ENCODE measurements at regions not wholly inside any gene's neighbourhood (a gene's known extent, or its start where the extent isn't known, plus 50 kb on each side); places are given as distances from the start of the nearest gene placed in this dataset.

DNA sequence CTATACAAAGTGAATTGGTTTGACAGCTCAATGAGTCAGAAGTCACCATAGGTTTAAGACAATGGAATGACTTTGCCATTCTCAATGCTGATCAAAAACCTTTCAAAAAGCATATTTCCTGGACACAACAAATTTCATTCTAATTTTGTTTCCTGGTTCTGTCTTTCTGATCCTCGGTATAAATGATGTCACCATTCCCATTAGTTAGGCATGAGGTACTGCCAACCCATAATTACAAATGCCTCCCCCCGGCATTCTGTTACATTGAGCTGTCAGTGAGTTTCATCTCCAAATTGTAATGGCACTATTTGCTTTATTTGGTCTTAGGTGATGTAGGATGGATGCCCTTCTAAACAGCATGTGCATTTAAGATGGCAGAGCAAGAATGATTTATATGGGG, 81.7 kb upstream of the NFE2L3 start:
- H3K36me3 ChIP-seq (ENCODE audit: control insufficient read depth, insufficient read depth, low read length) = no peaks in the 10 kb centered on the region
- no peak overlapping the region for H3K27ac ChIP-seq (ENCODE audit: insufficient read depth, low read length)
- H3K9ac ChIP-seq (ENCODE audit: insufficient read depth, low read length) = no peak overlapping the region
- no peaks in the 10 kb centered on the region for H3K9me3 ChIP-seq (ENCODE audit: control insufficient read depth, insufficient read depth, low read depth, low read length)
- no peaks in the 10 kb centered on the region for H4K20me1 ChIP-seq (ENCODE audit: control insufficient read depth, extremely low read depth, insufficient read depth, low read length)
- no peaks in the 10 kb centered on the region for H3K79me2 ChIP-seq (ENCODE audit: control insufficient read depth, insufficient read depth, low read length)
- no peak for DNase-seq (ENCODE audit: low read depth in 2 of 2)
- H3K27me3 ChIP-seq (ENCODE audit: control insufficient read depth, insufficient read depth, low read length) = no peaks in the 10 kb centered on the region
- H3K4me3 ChIP-seq (replicated peaks in 1 of 4; ENCODE audit: control extremely low read depth in 1 of 4, insufficient read depth in 1 of 4, low read depth in 3 of 4, low read length in 4 of 4) = no peak overlapping the region
- TF ChIP-seq, protein P1, sequence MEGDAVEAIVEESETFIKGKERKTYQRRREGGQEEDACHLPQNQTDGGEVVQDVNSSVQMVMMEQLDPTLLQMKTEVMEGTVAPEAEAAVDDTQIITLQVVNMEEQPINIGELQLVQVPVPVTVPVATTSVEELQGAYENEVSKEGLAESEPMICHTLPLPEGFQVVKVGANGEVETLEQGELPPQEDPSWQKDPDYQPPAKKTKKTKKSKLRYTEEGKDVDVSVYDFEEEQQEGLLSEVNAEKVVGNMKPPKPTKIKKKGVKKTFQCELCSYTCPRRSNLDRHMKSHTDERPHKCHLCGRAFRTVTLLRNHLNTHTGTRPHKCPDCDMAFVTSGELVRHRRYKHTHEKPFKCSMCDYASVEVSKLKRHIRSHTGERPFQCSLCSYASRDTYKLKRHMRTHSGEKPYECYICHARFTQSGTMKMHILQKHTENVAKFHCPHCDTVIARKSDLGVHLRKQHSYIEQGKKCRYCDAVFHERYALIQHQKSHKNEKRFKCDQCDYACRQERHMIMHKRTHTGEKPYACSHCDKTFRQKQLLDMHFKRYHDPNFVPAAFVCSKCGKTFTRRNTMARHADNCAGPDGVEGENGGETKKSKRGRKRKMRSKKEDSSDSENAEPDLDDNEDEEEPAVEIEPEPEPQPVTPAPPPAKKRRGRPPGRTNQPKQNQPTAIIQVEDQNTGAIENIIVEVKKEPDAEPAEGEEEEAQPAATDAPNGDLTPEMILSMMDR (conservative IDR thresholded peaks at IDR 0.05 in 1 of 2, IDR thresholded peaks at IDR 0.05 in 1 of 2; ENCODE audit: low read depth in 1 of 2, low read length in 2 of 2) = no peak
- no peak overlapping the region for H2AFZ ChIP-seq (ENCODE audit: low read length)
- H3K4me1 ChIP-seq (ENCODE audit: control insufficient read depth, extremely low read depth, insufficient read depth, low read length) = no peaks in the 10 kb centered on the region
- no peak overlapping the region for H3K4me2 ChIP-seq (ENCODE audit: extremely low read depth, insufficient read depth, low read length)

DNA sequence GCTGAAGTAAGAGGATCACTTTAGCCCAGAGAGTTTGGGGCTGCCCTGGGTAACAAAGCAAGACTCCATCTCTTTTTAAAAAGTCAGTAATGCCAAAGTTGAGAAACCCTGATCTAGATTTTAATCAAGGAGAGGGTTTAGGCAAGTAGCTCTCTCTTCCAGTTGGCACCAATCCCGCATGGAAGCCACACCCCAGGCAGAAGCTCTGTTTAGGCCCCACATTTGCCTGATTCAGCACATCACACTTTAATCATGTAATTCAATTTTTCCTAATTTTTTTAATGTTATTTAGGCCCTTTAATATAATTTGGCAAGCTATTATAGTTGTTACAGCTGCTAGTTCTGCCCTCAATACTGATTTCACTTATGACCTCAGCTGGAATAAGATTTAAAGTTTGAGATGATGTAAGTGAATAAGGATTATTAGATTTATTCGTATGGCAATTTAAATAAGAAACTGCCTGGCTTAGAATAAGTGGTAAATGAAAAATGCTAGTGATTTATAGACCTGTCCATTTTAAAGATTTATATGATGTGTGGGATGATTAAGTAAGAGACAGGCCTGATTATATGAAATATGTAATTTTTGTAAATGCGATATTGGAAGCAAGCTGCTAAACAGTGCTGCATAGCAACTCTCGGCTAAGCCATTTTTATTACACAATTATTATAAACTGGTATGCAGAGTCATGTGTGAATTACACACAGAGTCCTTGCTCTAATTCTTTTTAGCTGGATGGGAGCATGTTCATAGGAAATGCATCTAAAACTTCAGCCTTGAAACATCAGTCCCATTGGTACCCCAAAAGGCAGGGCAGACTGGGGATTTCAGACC, 80.2 kb upstream of the NFE2L3 start:
- H3K9me3 ChIP-seq (ENCODE audit: control insufficient read depth, insufficient read depth, low read depth, low read length) = no peaks in the 10 kb centered on the region
- H3K36me3 ChIP-seq (ENCODE audit: control insufficient read depth, insufficient read depth, low read length) = no peaks in the 10 kb centered on the region
- no peaks in the 10 kb centered on the region for H3K4me1 ChIP-seq (ENCODE audit: control insufficient read depth, extremely low read depth, insufficient read depth, low read length)
- no peak overlapping the region for H3K4me2 ChIP-seq (ENCODE audit: extremely low read depth, insufficient read depth, low read length)
- no peak overlapping the region for H2AFZ ChIP-seq (ENCODE audit: low read length)
- H4K20me1 ChIP-seq (ENCODE audit: control insufficient read depth, extremely low read depth, insufficient read depth, low read length) = no peaks in the 10 kb centered on the region
- DNase-seq (ENCODE audit: low read depth in 2 of 2) = no peak
- TF ChIP-seq EZH2 (IDR thresholded peaks at IDR 0.05; ENCODE audit: low read length, missing control alignments) = no peak
- TF ChIP-seq, protein P1 (conservative IDR thresholded peaks at IDR 0.05 in 1 of 2, IDR thresholded peaks at IDR 0.05 in 1 of 2; ENCODE audit: low read depth in 1 of 2, low read length in 2 of 2) = no peak
- no peaks in the 10 kb centered on the region for H3K27me3 ChIP-seq (ENCODE audit: control insufficient read depth, insufficient read depth, low read length)
- H3K4me3 ChIP-seq (replicated peaks in 1 of 4; ENCODE audit: control extremely low read depth in 1 of 4, insufficient read depth in 1 of 4, low read depth in 3 of 4, low read length in 4 of 4) = no peak overlapping the region
- H3K27ac ChIP-seq (ENCODE audit: insufficient read depth, low read length) = no peak overlapping the region
- no peaks in the 10 kb centered on the region for H3K79me2 ChIP-seq (ENCODE audit: control insufficient read depth, insufficient read depth, low read length)
- no peak overlapping the region for H3K9ac ChIP-seq (ENCODE audit: insufficient read depth, low read length)

DNA sequence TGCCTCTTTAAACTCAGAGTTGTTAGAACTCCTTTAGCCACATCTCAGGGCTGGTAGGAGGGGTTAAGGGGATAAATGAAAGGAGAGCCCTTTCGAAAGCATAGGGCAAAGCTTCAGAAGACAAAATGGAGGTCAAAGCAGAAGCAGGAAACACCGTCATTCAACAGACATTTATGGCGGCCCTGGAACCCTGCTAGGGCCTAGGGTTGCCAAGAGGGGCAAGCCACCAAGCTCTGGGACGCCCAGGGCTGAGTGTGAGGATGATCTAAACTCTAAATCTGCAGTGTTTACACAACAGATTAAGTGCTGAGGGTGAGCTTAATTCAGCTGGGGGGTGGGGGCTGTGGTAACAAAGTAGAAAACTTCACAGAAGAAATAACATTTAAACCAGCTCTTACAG, 79.0 kb upstream of the NFE2L3 start:
- TF ChIP-seq, protein P1 (conservative IDR thresholded peaks at IDR 0.05 in 1 of 2, IDR thresholded peaks at IDR 0.05 in 1 of 2; ENCODE audit: low read depth in 1 of 2, low read length in 2 of 2) = no peak
- no peak for TF ChIP-seq EZH2 (IDR thresholded peaks at IDR 0.05; ENCODE audit: low read length, missing control alignments)
- no peaks in the 10 kb centered on the region for H3K36me3 ChIP-seq (ENCODE audit: control insufficient read depth, insufficient read depth, low read length)
- no peaks in the 10 kb centered on the region for H3K79me2 ChIP-seq (ENCODE audit: control insufficient read depth, insufficient read depth, low read length)
- H3K9ac ChIP-seq (ENCODE audit: insufficient read depth, low read length) = no peak overlapping the region
- H3K9me3 ChIP-seq (ENCODE audit: control insufficient read depth, insufficient read depth, low read depth, low read length) = no peaks in the 10 kb centered on the region
- no peaks in the 10 kb centered on the region for H3K27me3 ChIP-seq (ENCODE audit: control insufficient read depth, insufficient read depth, low read length)
- H3K4me3 ChIP-seq (replicated peaks in 1 of 4; ENCODE audit: control extremely low read depth in 1 of 4, insufficient read depth in 1 of 4, low read depth in 3 of 4, low read length in 4 of 4) = no peak overlapping the region
- H3K4me2 ChIP-seq (ENCODE audit: extremely low read depth, insufficient read depth, low read length) = no peak overlapping the region
- H4K20me1 ChIP-seq (ENCODE audit: control insufficient read depth, extremely low read depth, insufficient read depth, low read length) = no peaks in the 10 kb centered on the region
- no peak overlapping the region for H2AFZ ChIP-seq (ENCODE audit: low read length)
- DNase-seq (ENCODE audit: low read depth in 2 of 2) = no peak
- H3K27ac ChIP-seq (ENCODE audit: insufficient read depth, low read length) = no peak overlapping the region
- no peaks in the 10 kb centered on the region for H3K4me1 ChIP-seq (ENCODE audit: control insufficient read depth, extremely low read depth, insufficient read depth, low read length)
